MCF 10A (cell line): ENCODE measurements at regions not wholly inside any gene's neighbourhood (a gene's known extent, or its start where the extent isn't known, plus 50 kb on each side); places are given as distances from the start of the nearest gene placed in this dataset.

ENCODE experiments used
- BruUV-seq: library from RNA; stranded (reverse); fragments of 400-500 nt; replicated peaks from 2 replicates; lab custom pipeline; 2021; lab: Mats Ljungman, UMichigan
- CTCF ChIA-PET: fragments of 300-600 bp; sonication (Branson Sonifier 250); formaldehyde crosslinking; extraction: SDS; loops from one replicate; lab custom pipeline; 2021; ENCODE audit warnings: antibody characterized with exemption, inconsistent platforms; lab: Yijun Ruan, JAX
- POLR2A ChIA-PET: fragments of 300-600, 350-650 bp; sonication (Branson Sonifier 250); formaldehyde crosslinking; extraction: SDS; loops from one replicate; lab custom pipeline; 2020; ENCODE audit warnings: antibody characterized with exemption, inconsistent platforms; lab: Yijun Ruan, JAX
- DNase-seq: peaks from one replicate; pipeline ENCODE4 v3.0.0-alpha.2; 2018; ENCODE audit not compliant: unreplicated experiment
- H3K27ac Mint-ChIP-seq: one replicate; pipeline ENCODE4 v1.8.0; 2022; ENCODE audit warnings: mild to moderate bottlenecking, low read depth, mixed read lengths; ENCODE audit not compliant: unreplicated experiment
- H3K27me3 Mint-ChIP-seq: one replicate; pipeline ENCODE4 v1.8.0; 2022; ENCODE audit warnings: mixed read lengths; ENCODE audit not compliant: insufficient read depth, unreplicated experiment
- H3K36me3 Mint-ChIP-seq: one replicate; pipeline ENCODE4 v1.8.0; 2022; ENCODE audit warnings: mild to moderate bottlenecking, moderate library complexity, mixed read lengths; ENCODE audit not compliant: insufficient read depth, unreplicated experiment
- H3K4me1 Mint-ChIP-seq: one replicate; pipeline ENCODE4 v1.8.0; 2022; ENCODE audit warnings: mixed read lengths; ENCODE audit not compliant: insufficient read depth, unreplicated experiment
- H3K4me3 Mint-ChIP-seq: one replicate; pipeline ENCODE4 v1.8.0; 2022; ENCODE audit warnings: mild to moderate bottlenecking, moderate library complexity, mixed read lengths; ENCODE audit not compliant: unreplicated experiment
- H3K9me3 Mint-ChIP-seq: one replicate; pipeline ENCODE4 v1.8.0; 2022; ENCODE audit warnings: mixed read lengths; ENCODE audit not compliant: unreplicated experiment
- CTCF ChIP-seq: fragments of 200-600 bp; IDR thresholded peaks from one replicate; pipeline ENCODE4 v1.8.0; 2022; ENCODE audit warnings: antibody characterized with exemption, mild to moderate bottlenecking; ENCODE audit not compliant: unreplicated experiment
- intact Hi-C: fragments of 100-400 bp; cut with micrococcal nuclease; formaldehyde crosslinking; loops from 2 replicates; pipeline ENCODE4 v1.14.1; 2022

DNA sequence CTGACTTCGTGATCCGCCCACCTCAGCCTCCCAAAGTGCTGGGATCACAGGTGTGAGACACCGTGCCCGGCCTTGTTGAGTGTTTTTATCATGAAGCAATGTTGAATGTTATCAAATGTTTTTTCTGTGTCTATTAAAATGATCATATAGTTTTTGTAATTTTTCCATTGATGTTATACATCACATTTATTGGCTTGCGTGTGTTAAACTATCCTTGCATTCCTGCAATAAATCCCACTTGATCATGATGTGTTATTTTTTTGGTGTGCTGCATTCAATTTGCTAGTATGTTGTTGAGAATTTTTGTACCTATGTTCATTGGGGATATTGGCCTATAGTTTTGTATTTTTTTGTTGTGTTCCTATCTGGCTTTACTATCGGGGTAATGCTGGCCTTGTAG, 113.1 kb upstream of the PARD3B start:
- no peaks in the 10 kb centered on the region for H3K27me3 Mint-ChIP-seq
- no peak overlapping the region for H3K4me3 Mint-ChIP-seq
- no peaks in the 10 kb centered on the region for H3K4me1 Mint-ChIP-seq
- no peak for TF ChIP-seq CTCF
- ChIA-PET CTCF (no interaction called here), POLR2A (no interaction called here)
- no peaks in the 10 kb centered on the region for H3K36me3 Mint-ChIP-seq
- BruUV-seq, result no TSS peak
- intact Hi-C loops, result no loop called here
- no peak for DNase-seq
- H3K9me3 Mint-ChIP-seq, result peaks cover 7% of the 10 kb centered on the region
- no peak overlapping the region for H3K27ac Mint-ChIP-seq

DNA sequence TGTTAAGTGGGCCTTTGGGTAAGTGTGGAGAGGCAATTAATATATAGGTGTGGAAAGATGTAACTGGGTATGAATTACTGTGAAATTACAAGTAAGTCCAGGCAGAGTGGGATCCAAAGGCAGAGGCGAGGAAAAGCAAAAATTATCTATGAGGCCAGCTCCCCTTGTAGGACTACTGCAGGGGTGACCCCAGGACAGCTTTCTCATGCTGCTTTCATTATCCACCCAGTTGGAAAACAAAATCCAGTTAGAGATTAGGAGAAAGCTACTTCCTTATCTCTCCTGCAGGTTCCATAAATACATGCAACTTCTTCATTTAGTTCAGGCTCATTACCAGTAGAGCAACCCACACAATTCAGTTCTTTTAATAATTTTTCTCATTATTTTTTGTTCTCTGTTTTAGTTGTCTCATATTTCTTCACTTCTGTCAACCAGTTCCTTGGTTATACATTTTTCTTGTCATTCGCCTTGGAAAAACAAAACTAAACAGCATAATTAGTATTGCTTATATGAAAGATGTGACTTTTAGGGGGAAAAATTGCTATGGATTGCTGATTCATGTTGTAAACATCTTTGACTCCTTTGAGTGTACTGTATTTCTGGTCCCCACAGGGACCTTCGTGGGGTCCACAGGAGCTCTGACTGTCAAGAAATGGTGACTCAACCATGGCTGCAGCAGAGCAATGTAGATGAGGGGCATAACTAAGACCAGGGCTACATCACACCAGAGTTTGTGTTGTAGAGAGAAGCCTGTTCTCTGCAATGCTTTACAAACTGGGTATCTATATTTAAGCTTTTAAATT, 110.4 kb upstream of the PARD3B start:
- no peaks in the 10 kb centered on the region for H3K4me1 Mint-ChIP-seq
- TF ChIP-seq CTCF, result no peak
- POLR2A ChIA-PET, result interaction anchor here (0.5 to 0.9 kb wide), 3 partner anchors 10 to 371 kb away, joined by 3 to 4 read pairs (median 4); no protein-coding TSS in a partner anchor
- CTCF ChIA-PET, result interaction anchor here (0.6 kb wide), 1 partner anchor 347 kb away, joined by 3 read pairs; no protein-coding TSS in a partner anchor
- H3K4me3 Mint-ChIP-seq, result no peak overlapping the region
- DNase-seq, result no peak
- no peaks in the 10 kb centered on the region for H3K27me3 Mint-ChIP-seq
- intact Hi-C loops, result no loop called here
- H3K27ac Mint-ChIP-seq, result no peak overlapping the region
- no peaks in the 10 kb centered on the region for H3K36me3 Mint-ChIP-seq
- peaks cover 7% of the 10 kb centered on the region for H3K9me3 Mint-ChIP-seq
- no TSS peak for BruUV-seq

- POLR2A ChIA-PET, result no interaction called here
These were observed 109.0 kb upstream of the PARD3B start for GRCh38 chr2:204436230-204436629.

More at GRCh38 chr2:204436230-204436629, 109.0 kb upstream of the PARD3B start:
- Mint-ChIP-seq H3K4me3 (no peak overlapping the region), H3K4me1 (no peaks in the 10 kb centered on the region), H3K9me3 (peaks cover 7% of the 10 kb centered on the region), H3K27me3 (no peaks in the 10 kb centered on the region), H3K36me3 (no peaks in the 10 kb centered on the region), H3K27ac (no peak overlapping the region)
- DNase-seq, result no peak
- CTCF ChIA-PET, result interaction anchor here (0.7 kb wide), 1 partner anchor 748 kb away, joined by 3 read pairs; no protein-coding TSS in a partner anchor
- no peak for TF ChIP-seq CTCF
- intact Hi-C loops, result no loop called here
- BruUV-seq, result no TSS peak
